ENCODE measurements at regions not wholly inside any gene's neighbourhood (a gene's known extent, or its start where the extent isn't known, plus 50 kb on each side); places are given as distances from the start of the nearest gene placed in this dataset.

GRCh38 chr7:136605532-136606329 lies 262.7 kb upstream of the CHRM2 start:
- POLR2A ChIA-PET, result no interaction called here
- intact Hi-C loops (cut with micrococcal nuclease) (no loop called here), dilution Hi-C loops (cut with MboI; ENCODE audit: extremely low pct_ligation_motif_present, low sequenced_read_pairs) (no loop called here)
- Histone ChIP-seq H4K20me1 (replicated peaks; ENCODE audit: control insufficient read depth, extremely low read depth, insufficient read depth, low read length) (no peaks in the 10 kb centered on the region), H3K9me3 (replicated peaks; ENCODE audit: control insufficient read depth, insufficient read depth, low read length) (no peaks in the 10 kb centered on the region), H3K27me3 (ENCODE audit: control insufficient read depth in 2 of 2, insufficient read depth in 2 of 2, low read length in 2 of 2) (no peaks in the 10 kb centered on the region), H3K4me2 (ENCODE audit: insufficient read depth, low read length) (no peak overlapping the region), H3K4me3 (replicated peaks in 1 of 3; ENCODE audit: insufficient read depth in 1 of 3, low read depth in 1 of 3, low read length in 3 of 3) (no peak overlapping the region), H2AFZ (ENCODE audit: low read depth, low read length) (no peak overlapping the region), H3K4me1 (ENCODE audit: control insufficient read depth, extremely low read depth, insufficient read depth, low read length) (no peaks in the 10 kb centered on the region), H3K36me3 (ENCODE audit: control insufficient read depth in 2 of 2, extremely low read depth in 1 of 2, insufficient read depth in 2 of 2, low read length in 2 of 2) (no peaks in the 10 kb centered on the region), H3K27ac (ENCODE audit: insufficient read depth, low read depth, low read length) (no peak overlapping the region), H3K79me2 (ENCODE audit: control insufficient read depth, insufficient read depth, low read length) (no peaks in the 10 kb centered on the region), H3K9ac (replicated peaks; ENCODE audit: extremely low read depth, insufficient read depth, low read length) (no peak overlapping the region), H3K9me1 (replicated peaks; ENCODE audit: control insufficient read depth, extremely low read depth, insufficient read depth, low read length) (no peaks in the 10 kb centered on the region)
- CTCF ChIA-PET, result no interaction called here
- TF ChIP-seq FOS (IDR thresholded peaks at IDR 0.05; ENCODE audit: borderline replicate concordance, insufficient read depth, low read length) (no peak), MAX (IDR thresholded peaks at IDR 0.05; ENCODE audit: insufficient read depth, insufficient read length) (no peak), GATA2 (IDR thresholded peaks at IDR 0.05; ENCODE audit: insufficient read depth, insufficient read length, low read depth, low read length) (no peak), CTCF (IDR thresholded peaks at IDR 0.05; ENCODE audit: extremely low read depth in 1 of 2, insufficient read depth in 1 of 2, low read depth in 1 of 2, low read length in 2 of 2) (no peak), JUN (IDR thresholded peaks at IDR 0.05; ENCODE audit: borderline replicate concordance, insufficient read depth, insufficient read length, low read depth) (no peak), POLR2A (IDR thresholded peaks at IDR 0.05; ENCODE audit: low read depth, low read length) (no peak), EZH2 (IDR thresholded peaks at IDR 0.05; ENCODE audit: borderline replicate concordance, low read depth, low read length, severe bottlenecking) (no peak), MYC (IDR thresholded peaks at IDR 0.05; ENCODE audit: low read depth, low read length) (no peak), POLR2AphosphoS5 (IDR thresholded peaks at IDR 0.05; ENCODE audit: insufficient read depth, low read depth, low read length) (no peak)
- BruUV-seq (replicated peaks), result no TSS peak
- no peak for DNase-seq (ENCODE audit: low read depth, low spot score)
- no peak for FAIRE-seq

All from endothelial cell of umbilical vein (primary cell).